HT1080 (cell line): ENCODE measurements at regions not wholly inside any gene's neighbourhood (a gene's known extent, or its start where the extent isn't known, plus 50 kb on each side); places are given as distances from the start of the nearest gene placed in this dataset.
A peak's percentile ranks its signal among the peaks of the same experiment; 100 is the strongest.

Experiments
- DNase-seq: peaks from one replicate; pipeline ENCODE4 v3.0.0-alpha.2; 2015; ENCODE audit warnings: low read depth

DNA sequence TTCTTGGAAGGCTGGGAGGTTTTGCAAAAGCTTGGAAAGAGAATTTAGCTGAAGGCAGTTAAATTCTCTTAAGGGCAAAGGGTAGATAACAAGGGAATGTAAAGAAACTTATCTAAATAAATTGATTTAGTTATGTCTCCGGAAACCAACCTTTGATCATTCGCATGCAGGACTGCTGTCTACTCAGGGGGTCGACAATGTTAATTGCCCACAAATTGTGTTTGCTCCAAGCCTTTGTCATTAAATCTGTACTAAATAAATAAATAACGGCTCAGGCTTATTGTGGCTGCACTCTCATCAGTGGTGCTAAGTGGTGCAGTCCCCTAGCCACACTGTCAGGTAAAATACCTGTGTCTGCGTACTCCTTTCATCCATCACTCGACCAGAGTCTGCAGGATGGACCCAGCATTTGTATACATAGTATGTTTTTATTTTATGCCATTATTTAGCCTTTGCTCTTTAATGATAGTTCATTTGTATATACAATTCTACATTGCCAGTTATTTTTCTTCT lies 497.4 kb upstream of the RASGRP1 start:
- DNase-seq: no peak

DNA sequence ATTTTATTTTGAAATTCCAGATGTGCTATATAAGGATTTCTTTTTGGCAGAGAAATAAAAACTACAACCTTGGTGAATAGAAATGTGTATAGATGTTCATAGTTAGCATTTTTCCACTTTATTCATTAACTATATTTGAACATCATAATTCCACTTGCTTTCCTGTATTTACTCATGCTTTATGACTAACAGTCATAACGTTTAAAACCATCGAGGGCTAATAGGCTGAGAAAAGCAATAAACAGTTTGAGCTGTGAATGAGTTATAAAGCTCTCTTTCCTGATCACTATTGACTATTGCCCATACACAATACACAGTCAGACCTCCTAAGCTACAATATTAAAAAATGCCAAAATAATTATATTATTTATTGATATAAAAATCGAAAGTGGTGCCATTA lies 502.1 kb upstream of the RASGRP1 start:
- no peak for DNase-seq

DNA sequence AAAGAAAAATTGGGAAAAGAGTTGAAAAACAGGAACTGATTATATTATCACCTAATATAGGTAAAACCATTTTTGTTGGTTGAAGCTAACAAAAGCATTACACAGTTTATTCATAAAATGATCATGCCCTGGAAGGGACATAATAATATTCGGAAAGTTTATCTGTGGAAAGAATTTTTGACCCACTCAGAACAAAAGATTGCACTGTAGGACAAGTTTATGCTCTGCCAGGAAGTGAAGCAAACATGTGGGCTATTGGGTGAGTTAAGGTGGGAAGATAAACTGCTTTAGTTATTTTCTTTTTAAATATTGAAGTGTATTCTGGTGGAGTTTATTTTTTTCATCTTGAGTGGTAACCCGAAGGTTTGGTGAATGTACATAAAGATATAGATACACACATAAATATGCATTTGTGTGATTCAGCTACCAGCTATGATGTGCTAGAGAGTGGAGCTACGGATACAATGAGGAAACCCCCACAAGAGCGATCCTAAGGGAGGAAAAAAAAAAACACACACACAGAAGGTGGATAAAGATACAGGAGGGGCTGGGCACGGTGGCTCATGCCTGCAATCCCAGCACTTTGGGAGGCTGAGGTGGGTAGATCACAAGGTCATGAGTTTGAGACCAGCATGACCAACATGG lies 506.4 kb upstream of the THBS1 start:
- DNase-seq: no peak

DNA sequence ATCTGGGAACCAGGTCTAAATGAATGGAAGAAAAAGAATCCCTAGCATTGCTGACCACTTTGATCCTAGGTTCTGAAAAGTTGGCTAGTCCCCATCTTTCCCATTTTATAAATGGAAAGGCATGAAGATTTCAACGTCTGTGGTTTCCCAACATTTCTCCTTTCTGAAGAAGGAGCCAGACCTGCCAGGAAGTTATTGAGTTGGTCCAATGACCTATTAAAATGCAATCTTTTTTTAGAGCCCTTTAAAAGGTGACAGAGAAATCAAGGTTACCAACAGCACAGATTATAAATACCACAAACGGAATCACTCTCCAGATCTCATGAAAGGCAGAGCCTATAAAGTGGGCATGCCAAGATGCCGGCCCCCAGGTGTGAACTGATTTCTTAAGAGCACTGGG lies 505.6 kb upstream of the THBS1 start:
- no peak for DNase-seq

DNA sequence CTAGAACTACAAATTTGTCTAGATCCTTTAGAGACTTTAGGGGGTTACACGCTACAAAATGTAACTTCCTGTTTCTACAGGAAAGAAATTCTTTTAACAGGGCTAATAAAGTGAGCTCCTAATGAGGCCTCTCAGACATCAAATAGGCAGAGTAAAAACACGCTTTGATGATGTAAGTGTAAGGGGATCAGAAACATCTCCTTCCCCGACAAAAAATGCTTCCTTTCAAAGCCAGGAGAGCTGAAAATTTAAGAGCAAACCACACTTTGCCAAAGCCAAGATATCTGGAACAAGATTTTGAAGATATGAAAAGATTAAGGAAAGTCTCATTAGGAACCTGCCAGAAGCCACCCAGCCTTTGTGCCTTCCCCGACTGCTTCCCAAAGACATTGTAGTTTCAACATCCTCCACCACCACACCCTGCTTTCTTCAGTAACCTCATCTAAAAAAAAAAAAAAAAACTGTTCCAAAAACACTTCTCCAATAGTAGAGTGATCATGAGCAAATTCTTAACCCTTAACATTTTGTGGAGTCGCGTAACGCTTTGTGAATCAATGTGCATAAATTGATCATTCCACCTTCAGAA lies 505.0 kb upstream of the THBS1 start:
- DNase-seq: no peak

DNA sequence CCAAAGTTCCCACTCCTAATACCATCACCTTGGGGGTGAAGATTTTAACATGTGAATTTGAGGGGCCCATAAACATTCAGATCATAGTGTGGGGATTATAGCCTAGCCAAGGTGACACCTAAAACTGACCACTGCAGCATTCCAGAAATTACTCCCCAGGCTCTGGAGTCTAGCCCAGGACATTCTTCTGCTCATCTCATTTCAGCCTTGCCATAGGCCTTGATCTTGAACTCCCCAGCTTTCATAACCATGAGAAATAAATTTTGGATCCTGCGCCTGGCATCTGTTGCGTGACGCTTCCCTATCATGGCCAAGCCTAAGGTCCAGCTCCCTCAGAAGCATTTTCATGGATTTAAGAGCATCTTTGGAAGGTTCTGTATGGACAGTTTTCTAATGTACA lies 502.9 kb upstream of the THBS1 start:
- DNase-seq: no peak

DNA sequence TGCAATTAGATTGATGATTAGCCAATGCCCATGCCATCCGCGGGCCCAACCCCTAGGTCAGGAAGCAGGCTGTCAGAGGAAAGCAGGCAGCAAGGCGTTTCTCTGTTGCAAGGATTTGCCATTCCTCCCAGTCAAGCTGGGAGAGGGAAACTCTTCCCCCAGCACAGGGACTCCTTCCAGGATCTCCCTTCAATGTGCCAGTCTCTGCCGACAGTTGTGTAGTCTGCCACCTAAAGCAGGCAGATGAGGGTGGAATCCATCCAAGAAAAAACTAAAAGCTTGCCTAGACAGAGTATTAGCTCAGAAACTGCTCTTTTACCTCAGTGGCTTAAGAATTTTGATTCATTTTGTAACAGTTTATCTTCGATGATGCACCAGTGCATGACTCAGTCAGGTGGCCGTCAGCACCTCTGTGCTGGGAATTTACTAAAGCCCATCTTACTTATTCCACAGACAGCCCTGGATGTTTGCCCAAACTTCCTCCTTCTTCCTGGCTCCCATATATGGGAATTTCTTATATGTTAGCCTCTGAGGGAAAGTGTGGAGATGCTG lies 501.5 kb upstream of the THBS1 start:
- peak; percentile 91 for DNase-seq

DNA sequence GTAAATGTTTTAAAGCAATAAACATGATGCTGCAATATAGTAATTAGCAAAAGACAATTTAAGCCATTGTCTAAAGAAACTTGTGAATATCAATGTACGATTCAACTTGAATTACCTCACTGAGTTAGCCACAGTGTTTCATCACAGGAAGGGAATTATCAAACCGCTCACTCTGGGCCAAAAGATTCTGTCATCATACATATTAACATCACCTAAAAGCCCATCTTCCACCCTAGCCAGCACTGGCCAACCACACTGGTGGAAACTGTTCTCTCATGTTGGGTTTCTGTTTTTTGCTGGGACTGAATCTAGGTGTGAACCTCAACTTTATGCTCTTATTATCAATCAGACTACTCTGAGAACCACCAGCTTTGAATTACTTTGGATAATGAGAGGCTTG lies 497.7 kb upstream of the THBS1 start:
- DNase-seq: peak; percentile 11

DNA sequence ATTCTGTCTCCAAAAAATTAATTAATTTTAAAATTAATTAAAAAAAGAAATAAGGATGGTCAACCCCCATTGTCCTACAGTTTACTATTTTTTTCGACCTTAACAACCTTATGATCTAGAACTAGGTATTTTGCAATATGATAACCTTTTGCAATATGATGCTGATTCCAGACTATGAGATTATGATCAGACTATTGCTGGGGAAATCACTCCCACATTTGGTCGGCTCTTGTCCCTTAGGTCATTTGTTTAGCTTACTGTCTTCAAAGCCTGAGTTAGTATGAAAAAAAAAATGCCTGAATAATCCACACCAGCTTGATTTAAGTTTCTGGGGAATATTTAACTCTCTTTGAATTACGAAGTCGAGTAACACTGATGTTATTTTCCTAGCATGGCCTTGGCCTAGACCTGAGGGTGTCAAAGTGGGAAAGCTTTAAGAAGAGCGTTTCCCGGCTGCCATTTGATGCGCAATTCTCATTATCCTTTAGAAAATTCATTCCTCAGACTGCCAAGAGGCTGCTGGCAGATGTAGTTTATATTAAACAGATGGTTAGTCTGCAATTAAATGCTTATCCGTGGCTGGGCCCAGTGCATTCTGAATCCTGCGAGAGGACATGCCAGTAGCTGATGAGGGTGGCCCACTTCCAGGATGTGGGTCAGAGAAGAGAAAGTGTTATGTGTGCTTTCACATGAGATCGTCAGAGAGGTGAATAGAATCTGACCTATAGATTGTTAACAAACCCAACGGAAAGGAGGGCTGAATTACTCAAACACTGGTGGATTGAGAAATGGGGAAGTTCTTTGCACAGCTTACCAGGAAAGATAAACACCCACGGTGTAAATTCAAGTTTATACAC lies 496.0 kb upstream of the THBS1 start:
- DNase-seq: no peak

DNA sequence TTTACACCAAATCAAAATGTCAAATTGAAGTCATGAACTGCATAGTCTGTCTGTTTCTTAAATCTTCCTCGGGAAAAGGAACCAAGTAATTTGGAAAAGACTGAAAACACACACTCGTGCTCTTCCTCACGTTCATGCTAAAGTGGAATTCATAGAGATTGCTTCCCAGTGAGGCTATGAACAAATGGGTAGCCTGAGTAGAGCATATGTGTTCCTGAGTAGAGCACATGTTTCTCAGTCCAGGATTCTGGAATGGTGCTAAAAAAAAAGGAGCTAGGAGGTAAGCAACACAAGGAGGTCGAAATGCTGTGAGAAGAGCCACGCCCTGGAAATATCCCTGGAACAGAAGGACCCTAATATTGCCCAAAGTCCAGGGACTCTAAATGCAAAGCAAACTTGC lies 494.2 kb upstream of the THBS1 start:
- DNase-seq: no peak

DNA sequence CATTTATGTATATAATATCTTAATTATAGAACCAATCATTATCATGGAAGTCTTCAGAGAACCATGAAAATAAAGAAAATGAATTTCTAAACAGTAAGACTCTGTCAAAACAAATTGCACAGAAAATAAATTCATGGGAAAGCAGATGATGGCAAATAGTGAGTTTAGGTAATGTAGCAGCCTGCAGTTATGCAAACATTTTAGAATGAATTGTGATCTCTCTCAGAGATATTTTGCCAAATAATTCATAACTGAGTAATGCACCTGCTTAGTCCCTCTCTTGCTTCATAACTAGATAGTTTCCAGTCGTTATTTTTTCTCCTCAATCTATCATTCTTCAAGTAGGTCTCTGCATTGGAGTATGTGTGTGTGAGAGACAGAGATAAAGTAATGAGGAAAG lies 492.7 kb upstream of the THBS1 start:
- DNase-seq: no peak

DNA sequence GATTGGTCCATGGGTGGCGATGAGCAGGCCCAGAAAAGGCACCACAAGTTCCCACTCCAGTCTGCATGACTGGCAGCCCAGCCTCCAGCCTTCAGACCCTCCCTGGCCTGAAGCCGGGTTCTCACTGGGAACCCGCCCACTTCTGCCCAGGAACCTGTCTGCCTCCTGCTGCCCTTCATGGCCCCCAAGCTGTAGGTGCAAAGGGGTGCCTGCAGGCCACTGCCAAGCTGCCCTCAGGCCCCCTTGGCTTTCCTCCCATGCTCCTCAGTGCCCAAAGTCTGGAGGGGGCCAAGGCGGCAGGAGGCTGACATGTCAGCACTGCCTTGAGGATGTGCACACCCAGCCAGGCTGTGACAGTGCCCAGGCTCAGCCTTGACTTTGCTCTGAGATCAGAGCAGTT lies 488.5 kb upstream of the THBS1 start:
- DNase-seq: no peak

DNA sequence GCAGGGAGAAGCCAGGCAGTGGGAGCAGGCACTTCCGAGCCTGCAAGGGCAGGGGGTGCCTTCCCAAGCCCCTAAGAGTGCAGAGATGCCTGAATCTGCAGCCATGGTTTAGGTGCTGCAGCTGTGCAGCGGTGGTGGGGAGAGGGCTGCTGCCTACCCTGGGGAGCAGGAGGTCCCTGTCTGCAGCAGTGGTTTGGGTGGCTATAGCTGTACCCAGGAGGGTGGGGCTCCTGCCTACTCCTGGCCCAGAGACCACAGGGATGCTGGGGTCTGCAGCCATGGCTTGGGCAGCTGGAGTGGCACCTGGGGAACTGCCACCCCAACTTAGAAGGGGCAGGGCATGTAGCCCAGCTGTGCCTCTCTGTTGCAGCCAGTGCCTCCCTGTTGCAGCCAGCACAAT lies 488.1 kb upstream of the THBS1 start:
- no peak for DNase-seq

DNA sequence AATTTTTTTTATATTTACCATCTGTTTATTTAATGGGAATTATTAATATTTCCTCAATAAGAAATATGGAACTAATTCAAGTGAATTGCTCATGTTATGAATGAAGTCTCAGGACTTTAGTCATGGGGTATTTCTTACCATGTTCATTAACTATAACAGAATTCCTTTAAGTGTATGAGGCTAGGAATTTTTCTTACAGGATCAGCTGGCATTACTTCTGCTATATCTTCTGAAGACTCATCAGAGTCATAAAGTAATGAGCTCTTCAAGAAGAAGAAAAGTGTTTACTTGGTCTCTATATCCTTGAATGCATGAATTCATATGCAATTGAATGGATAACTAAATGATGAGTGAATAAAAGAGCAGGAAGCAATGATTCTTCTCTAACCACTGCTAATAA lies 486.8 kb upstream of the THBS1 start:
- DNase-seq: no peak

DNA sequence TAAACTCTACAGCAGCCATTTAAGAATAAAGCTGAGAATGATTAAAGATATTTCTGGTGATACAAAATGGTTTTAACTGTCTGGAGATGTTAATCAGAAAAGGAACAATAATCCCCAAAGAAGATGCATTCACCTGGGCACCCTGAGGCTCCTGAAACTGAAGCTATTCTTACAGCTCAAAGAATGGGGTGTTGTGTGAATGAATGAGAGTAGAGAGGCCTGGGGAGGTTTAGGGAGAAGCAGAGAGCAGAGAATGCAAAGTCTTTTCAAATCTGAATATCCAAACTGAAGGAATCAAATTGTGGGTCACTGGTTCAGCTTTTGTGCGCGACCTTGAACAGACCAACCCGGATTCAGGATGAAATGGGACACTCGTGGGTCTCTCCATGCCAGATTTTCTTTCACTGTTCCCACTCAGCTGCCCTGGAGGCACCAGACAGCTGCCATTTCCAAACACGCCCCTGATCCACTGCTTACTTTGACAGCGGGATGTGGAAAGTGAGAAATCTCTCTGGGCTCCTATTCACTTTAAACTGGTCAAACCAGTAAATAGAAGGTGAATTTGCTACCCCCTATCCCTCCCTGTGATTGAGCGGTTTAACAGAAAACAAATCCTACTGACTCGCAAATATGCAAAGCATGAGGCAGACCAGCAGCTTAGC lies 485.5 kb upstream of the THBS1 start:
- DNase-seq: no peak

DNA sequence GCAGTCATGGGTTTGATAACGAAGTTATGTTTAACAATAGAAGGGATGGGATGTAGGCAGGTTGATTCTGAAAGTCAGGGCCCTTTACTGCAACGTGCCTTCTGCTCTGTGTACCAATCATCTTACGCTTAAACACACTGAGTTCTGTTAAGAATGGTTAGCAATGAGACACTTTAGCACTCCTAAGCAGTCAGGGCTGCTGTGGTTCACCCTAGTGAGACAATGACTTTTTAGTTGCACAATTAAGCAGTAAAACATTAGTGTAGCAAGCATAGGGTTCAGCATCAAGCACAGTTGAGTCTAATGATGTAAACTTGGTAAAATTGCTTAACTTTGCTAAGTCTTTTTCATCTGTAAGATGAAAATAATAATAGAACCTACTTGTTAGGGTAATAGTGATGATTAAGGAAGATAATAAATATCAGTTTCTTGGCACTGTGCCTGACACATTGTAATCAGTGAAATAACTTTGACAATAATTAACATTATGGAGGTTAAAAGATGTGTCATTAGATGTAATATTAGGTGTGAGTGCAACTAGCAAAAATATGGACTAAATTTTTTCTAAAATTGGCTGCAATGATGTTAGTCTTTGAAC lies 484.2 kb upstream of the THBS1 start:
- no peak for DNase-seq

DNA sequence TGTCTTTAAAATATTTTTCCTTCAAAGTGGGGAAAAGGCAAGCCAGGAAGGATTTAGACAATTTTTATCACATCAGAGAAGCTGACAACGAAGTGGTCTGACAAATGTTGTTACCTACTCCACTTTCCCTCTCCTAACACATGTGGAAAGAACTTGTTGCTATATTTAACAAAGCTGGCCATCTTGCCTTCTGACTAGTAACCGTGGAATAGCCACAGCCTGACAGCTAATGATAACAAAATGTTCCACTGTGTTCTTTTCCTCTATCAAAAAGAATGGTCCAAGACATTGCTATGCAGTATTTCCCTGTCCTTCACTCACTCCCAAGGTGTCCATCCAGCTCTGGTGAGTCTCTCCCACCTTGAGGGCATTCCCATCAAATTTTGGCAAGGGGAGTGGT lies 481.4 kb upstream of the THBS1 start:
- no peak for DNase-seq

DNA sequence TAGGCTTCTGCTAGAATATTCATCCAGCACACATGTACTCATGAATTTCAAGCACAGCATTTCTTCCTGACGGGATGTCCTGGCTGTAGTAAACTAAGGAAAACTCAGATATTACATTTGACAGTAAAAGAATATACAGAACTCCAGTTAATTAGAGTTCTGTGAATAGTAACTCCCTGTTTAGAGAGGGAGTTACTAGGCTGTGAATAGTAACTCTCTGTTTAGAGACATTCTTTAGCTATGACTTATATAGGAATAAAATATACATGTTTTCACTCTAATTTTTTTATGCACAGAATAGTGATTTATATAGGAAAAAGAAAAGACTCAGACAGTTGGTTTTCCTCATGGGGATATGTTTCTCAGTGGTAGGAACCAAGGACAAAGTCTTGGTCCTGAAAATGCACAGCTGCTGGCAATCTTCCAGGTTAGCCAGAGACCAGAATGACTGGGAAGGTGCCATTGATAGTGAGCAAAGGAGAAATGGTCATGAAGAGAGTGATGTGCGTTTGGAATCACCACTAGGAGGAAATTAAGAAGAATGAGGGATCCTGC lies 480.7 kb upstream of the THBS1 start:
- no peak for DNase-seq

DNA sequence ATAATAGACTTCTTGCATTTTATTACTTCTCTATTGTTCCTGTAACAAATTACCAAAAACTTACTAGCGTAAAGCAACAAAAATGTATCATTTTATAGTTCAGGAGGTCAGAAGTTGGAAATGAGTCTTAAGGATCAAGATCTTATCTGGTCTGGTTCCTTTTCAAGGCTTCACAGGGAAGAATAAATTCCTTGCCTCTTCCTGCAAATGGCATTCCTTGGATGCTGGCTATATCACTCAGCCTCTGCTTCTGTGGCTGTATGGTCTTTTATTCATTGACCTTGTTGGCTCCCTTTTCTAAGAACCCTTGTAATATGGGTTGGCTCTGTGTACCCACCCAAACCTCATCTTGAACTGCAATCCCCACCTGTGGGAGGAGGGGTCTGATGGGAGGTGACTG lies 478.4 kb upstream of the THBS1 start:
- DNase-seq: no peak

DNA sequence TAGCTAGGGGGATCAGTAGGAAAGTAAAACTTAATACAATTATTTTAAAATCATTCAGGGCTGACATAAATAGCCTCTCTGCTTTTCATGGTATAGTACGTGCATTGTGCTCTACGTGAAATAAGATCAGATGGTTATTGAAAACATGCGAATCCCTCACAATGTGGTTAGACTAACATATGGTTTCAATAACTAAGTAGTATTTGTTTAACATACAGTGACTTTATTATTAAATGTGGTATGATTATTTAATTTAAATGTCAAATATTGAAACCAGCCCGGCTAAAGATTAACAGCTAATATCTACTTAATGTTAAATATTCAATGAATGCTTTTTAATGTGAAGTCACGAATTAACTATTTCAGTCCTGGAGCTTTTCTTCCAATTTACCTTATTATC lies 473.9 kb upstream of the THBS1 start:
- DNase-seq: no peak

DNA sequence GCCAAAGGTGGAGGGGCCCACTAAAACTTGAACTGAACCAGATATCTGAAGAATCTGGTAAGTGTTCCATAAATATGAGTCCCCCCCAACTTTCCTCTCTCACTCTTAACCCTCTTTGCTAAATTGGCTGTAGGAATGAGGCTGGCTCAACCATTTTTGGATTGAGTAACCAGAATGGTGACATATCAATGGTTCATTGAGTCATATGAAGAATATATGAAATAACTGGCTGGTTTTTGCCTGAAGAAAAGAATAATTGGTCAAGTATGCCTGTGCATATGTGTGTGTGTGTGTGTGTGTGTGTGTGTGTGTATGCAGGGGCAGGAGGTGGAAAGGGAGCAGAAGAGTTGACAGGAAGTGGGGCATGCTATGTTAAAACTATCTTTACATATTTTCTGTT lies 472.9 kb upstream of the THBS1 start:
- no peak for DNase-seq
